GM18909 (cell line): ENCODE measurements at regions not wholly inside any gene's neighbourhood (a gene's known extent, or its start where the extent isn't known, plus 50 kb on each side); places are given as distances from the start of the nearest gene placed in this dataset.

ENCODE experiments used
- ATAC-seq: cut with Tn5 transposase; IDR thresholded peaks from one replicate; pipeline ENCODE4 v1.9.1; 2021; ENCODE audit warnings: mild to moderate bottlenecking; ENCODE audit not compliant: unreplicated experiment, poor library complexity

- peak; percentile 14 for ATAC-seq
These were observed 248.2 kb downstream of the HNMT start for GRCh38 chr2:138212434-138212833.

- ATAC-seq: peak; percentile 48
These were observed 248.8 kb downstream of the HNMT start for GRCh38 chr2:138213084-138213483.

DNA sequence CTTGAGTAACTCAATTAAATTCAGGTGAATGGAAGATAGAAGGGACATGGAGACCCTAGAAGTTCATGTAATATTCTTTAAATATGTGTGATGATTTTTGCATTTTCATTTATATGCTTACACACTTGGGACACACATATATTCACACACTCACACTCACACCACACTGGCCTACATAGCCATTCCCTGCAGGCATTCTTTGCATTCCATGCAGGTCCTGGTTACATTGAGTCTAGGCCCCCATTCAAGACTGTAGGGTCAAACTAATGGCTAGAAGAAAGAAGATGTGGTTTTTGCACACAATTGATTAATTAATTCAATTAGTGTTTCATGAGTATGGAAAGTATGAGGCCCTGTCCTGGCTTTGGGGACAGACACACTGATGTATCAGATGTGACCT lies 249.4 kb downstream of the HNMT start:
- ATAC-seq: no peak

DNA sequence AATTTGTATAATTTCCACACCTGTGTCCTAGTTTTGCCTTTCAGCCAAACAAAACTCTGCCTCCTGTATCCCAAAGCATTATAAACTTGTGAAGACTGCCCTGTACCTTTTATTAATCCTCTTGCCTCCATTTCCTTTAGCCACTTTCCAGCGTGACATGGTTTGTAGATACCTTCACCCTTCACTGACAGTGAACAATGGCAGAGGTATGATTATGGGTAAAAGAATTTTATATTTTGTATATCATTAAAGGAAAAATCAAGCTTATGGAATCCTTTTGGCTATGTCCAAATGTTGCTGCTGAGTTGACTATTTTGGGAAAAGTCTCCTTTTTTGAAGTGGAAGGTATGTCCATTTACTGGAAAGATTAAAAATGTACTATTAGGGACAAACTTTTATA lies 251.7 kb downstream of the HNMT start:
- no peak for ATAC-seq

DNA sequence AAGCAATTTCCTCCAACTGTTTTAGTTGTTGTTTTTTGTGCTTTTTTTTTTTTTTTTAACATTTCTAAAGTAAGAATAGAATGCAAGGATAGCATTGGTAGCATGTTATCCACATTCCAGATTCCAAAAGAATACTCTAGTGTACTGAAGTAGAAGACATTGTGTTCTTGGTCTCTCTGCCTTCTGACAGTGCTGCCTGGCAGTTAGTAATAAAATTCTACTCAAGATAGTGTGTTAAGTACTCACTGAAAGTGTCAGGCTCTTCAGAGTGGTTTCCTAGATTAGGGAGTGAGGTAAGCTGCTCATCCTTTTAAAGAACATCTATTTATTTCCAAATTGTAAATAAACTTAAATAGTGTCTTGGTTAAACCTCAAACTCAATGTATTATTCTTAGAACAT lies 253.7 kb downstream of the HNMT start:
- no peak for ATAC-seq

- ATAC-seq: no peak
These were observed 254.1 kb downstream of the HNMT start for GRCh38 chr2:138218397-138218796.

- ATAC-seq: no peak
These were observed 255.7 kb downstream of the HNMT start for GRCh38 chr2:138219961-138220360.

GRCh38 chr2:138221358-138221757 lies 257.1 kb downstream of the HNMT start:
- ATAC-seq: no peak

DNA sequence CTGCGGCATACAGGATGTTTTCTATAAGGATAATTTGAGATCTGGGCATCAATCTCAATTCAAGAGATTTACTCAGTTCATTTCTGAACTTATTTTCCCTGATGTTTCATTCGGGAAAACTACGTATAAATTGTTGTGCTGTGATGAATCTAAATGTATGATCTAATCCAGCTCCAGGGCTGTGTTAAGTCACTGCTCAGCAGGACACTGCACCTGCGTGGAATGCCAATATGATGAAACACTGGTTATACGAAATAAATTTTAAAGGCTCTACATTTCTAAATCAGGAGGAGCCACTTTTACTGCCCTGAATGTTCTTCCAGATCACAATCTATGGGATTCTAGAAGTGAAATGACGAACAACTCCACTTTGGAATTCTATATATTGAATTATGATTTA lies 259.0 kb downstream of the HNMT start:
- no peak for ATAC-seq

DNA sequence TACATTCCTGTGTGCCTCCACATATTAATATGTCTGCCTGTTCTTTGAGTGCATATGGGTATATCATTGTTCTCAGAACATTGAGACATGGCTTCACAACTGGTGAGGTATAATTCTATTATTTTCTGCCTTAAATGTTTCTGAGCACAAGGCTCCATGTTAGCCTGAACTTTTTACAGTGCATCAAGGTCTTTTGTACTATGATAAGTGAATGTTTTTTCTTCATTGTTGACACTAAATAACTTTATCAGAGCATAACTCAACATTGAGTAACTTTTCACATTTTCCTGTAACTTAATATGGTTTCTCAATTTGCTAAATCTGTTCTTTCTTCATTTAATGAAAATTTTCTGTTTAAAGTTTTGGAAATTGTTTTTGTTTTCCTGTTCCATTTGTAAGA lies 262.9 kb downstream of the HNMT start:
- no peak for ATAC-seq

DNA sequence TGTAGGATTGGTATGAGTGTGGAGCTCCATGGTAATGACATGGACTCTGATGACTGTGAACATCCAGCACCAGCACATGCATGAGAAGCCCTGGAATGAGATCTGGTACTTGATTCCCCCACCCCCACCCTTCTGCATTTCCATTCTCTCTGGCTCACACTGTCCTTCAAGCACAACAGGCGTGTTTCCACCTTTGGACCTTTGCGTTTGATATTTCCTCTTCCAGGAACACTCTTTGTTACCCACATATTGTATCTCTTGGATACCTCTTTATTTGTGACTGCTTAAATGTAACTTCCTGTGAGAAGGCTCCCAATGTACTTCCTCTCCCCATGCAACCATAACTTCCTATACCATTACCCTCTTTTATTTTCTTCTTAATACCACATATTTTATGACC lies 263.8 kb downstream of the HNMT start:
- ATAC-seq: no peak

- ATAC-seq: no peak
These were observed 267.3 kb upstream of the SPOPL start for GRCh38 chr2:138234265-138234664.

DNA sequence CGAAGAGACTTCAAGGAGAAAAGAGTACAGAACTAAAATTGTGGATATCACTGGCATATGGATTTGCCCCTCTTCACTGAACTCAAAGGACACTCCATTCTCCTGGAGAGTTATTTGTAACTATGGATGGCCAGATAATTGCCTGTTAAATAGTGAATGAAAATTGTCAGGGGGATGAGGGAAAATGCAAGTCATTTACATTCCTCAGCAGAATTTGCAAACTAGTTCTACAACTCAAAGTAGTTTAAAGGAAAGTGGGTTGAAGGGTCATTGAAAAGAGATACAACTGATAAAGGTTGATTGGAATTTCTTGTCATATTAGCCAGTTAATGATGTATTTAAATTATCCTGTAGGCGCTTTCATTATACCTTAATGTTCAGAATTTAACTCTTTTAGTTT lies 266.5 kb upstream of the SPOPL start:
- no peak for ATAC-seq

DNA sequence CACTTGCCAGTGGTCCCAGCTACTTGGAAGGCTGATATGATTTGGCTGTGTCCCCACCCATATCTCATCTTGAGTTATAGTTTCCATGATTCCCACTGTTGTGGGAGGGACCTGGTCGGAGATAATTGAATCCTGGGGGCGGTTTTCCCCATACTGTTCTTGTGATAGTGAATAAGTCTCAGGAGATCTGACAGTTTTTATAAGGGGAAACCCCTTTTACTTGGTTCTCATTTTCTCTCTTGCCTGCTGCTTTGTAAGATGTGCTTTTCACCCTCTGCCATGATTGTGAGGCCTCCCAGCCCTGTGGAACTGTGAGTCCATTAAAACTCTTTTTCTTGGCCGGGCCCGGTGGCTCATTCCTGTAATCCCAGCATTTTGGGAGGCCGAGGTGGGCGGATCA lies 265.4 kb upstream of the SPOPL start:
- no peak for ATAC-seq

- ATAC-seq: no peak
These were observed 263.7 kb upstream of the SPOPL start for GRCh38 chr2:138237667-138238384.

GRCh38 chr2:138238908-138239307 lies 262.7 kb upstream of the SPOPL start:
- peak; percentile 61 for ATAC-seq

DNA sequence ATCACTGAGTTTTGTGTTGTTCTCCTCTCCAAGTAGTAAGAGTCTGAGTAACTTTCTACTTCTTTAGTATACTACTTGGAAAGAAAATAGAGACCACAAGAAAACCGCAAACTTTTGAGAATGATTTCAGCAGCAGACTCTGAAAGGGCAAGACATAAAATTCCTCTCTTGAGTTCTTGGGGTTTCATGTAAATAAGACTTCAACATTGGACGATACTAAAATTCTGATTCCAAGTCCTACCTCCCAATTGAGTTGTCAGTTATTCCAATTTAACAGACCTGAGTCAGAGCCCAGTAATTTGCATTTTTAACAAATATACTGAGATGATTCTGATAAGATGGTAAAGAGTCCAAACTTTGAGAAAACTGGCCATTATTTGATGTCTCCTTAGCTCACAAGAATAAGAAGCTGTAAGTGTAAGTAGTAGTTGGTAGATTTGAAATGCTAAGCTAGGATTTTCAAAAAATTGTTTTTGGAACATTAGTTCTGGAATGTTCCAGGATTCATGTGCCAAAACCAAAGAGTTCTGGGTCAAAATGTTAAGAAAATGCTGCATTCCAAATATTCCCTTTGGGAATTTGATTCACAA lies 261.6 kb upstream of the SPOPL start:
- no peak for ATAC-seq

DNA sequence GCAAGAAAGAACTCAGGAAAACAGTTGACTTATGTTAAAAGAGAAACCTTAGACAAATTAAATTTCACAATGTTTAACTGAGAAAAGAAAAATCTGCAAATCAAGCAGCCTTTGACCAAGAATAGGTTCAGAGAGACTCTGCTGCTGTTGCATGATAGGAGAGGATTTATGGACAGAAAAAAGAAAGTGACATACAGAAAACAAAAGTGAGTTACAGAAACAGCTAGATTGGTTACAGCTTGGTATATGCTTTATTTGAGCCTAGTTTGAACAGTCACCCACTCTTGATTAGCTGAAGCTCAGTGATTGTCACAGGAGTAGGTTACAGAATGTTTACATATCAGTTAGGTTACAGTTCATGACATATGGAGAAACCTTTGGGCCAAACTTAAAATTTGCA lies 258.2 kb upstream of the SPOPL start:
- ATAC-seq: no peak

GRCh38 chr2:138244501-138244925 lies 257.1 kb upstream of the SPOPL start:
- ATAC-seq: no peak

DNA sequence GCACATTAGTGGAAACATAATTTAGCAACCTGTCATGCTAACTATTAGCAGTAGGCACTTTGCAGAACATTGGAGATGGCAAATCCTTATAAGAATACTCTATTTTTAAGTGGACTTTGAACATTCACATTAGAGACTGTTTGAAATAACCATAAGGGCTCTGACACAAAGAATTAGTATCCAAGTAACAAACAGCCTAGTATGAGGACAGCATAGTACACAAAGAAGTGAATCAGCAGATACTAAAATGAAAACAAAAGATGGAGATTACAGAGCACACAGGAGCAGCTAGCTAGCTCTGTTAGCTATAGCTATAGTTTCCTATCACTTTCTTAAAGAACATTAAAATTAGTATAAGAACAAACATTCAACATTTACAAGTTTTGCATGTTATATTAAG lies 256.3 kb upstream of the SPOPL start:
- no peak for ATAC-seq

DNA sequence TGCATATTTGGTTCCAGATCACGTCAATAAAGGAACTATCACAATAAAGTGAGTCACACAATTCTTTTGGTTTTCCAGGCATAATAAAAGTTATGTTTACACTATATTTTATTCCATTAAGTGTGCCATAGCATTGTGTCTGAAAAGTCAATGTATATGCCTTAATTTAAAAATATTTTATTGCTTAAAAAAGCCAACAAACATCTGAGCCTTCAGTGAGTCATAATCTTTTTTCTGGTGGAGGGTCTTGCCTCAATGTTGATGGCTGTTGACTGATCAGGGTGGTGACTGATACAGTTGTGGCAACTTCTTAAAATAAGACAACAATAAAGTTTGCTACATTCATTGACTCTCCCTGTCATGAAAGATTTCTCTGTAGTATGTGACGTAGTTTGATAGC lies 254.3 kb upstream of the SPOPL start:
- ATAC-seq: no peak

DNA sequence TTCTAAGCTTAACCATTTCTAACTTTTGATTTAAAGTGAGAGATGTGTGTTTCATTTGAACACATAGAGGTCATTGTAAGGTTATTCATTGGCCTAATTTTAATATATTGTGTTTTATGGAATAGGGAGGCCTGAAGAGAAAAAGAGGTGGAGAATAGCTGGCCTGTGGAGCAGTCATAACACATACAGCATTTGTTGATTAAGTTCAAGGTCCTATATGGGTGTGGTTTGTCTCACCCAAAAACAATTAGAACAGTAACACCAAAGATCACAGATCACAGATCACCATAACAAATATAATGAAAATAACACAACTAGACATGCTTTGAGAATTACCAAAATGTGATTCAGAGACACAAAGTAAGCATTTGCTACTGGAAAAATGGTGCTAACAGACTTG lies 252.4 kb upstream of the SPOPL start:
- no peak for ATAC-seq
